GM13976 (cell line): ENCODE measurements at regions not wholly inside any gene's neighbourhood (a gene's known extent, or its start where the extent isn't known, plus 50 kb on each side); places are given as distances from the start of the nearest gene placed in this dataset.

ENCODE experiments used
- DNase-seq: peaks from one replicate; pipeline ENCODE4 v3.0.0; 2012; ENCODE audit warnings: low spot score
- in situ Hi-C: fragments of 300-500 bp; cut with MboI; formaldehyde crosslinking; loops from one replicate; pipeline ENCODE4 v1.12.0; 2022; ENCODE audit warnings: low sequenced_read_pairs, mixed read lengths, inconsistent platforms; ENCODE audit not compliant: unreplicated experiment
- TF ChIP-seq, protein P1 (sequence below): IDR thresholded peaks from 2 replicates; pipeline ENCODE4 v1.5.1; 2012; ENCODE audit warnings: borderline replicate concordance, mild to moderate bottlenecking; ENCODE audit not compliant: insufficient read depth; ENCODE audit errors: extremely low read depth, missing control alignments, control extremely low read depth

DNA sequence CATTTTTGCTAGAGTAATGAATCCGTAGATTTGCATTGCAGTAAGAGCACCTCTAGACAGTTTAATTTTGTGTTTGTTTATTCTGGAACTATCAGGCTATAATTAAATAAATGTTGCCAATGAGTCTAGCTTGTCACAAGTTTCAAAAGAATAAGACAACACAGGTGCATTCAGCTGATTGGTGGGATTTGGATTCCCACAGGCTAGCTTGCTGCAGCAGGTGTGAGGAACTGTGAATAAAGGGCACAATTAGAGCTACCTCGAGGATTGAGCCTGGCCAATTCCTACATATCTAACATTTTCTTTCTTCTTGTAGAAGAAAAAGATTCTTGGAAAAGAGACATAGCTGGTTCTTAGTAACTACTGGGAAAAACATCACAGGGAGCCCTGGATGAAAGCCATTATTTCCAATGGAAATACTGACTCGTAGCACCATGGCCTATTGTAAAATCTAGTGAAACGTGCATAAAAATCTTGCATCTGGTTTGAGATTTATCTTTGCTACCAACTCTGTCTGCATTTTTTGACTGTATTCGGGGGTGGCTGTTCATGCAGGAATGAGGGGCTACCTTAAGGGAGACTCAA is 360.9 kb downstream of the FGF9 start:
- TF ChIP-seq, protein P1, sequence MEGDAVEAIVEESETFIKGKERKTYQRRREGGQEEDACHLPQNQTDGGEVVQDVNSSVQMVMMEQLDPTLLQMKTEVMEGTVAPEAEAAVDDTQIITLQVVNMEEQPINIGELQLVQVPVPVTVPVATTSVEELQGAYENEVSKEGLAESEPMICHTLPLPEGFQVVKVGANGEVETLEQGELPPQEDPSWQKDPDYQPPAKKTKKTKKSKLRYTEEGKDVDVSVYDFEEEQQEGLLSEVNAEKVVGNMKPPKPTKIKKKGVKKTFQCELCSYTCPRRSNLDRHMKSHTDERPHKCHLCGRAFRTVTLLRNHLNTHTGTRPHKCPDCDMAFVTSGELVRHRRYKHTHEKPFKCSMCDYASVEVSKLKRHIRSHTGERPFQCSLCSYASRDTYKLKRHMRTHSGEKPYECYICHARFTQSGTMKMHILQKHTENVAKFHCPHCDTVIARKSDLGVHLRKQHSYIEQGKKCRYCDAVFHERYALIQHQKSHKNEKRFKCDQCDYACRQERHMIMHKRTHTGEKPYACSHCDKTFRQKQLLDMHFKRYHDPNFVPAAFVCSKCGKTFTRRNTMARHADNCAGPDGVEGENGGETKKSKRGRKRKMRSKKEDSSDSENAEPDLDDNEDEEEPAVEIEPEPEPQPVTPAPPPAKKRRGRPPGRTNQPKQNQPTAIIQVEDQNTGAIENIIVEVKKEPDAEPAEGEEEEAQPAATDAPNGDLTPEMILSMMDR = no peak
- in situ Hi-C loops = no loop called here
- DNase-seq = no peak

DNA sequence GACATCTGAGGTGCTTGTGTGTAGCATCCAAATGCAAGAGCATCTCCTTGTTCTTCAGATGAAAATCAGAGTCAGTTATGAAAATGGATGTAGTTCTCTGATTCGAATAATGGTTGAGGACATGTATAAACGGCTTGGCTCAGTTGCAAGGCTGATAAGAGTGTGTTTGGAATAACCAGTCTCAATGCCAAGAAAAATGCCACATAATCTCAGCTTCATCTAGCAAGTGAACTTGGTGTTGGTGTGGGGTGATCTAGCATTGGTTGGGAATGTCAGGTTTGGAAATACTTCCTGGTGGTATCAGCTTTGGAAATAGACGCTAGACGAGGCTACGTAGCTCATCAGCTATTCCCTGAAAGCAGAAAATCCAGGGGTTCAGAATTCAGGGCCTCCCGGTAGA is 362.0 kb downstream of the FGF9 start:
- in situ Hi-C loops = no loop called here
- no peak for DNase-seq
- TF ChIP-seq, protein P1 = no peak

GRCh38 chr13:22039961-22040360 is 369.1 kb downstream of the FGF9 start:
- in situ Hi-C loops = no loop called here
- no peak for DNase-seq
- TF ChIP-seq, protein P1 = no peak

DNA sequence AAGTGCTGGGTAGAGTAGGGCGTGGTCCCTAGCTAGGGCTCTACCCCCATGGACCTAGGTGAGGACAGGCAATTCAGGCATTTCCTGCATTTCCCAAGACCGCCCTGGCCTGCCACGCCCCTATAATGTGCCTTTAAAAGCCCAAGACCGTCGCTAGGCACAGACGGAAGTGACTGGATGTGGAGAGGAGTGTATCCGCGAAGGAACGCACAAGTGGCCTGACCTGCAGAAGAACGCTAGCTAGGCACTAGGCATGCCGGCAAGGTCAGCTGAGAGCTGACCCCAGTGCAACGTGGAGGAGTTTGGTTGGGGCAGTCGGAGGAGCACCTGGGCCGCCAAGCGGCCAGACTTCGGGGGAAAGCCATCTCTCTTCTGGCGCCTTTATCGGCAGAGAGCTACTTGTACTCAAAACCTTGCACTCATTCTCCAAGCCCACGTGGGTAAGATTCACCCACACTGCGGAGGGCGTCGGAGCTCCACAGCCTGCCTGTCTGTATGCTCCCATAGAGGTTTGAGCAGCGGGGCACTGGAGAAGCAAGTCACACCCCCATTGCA is 370.0 kb downstream of the FGF9 start:
- TF ChIP-seq, protein P1 = peak; percentile 29
- DNase-seq = peak; percentile 30
- in situ Hi-C loops = no loop called here

GRCh38 chr13:22041741-22042140 is 370.9 kb downstream of the FGF9 start:
- no peak for DNase-seq

GRCh38 chr13:22047082-22047784 is 376.4 kb downstream of the FGF9 start:
- TF ChIP-seq, protein P1 = no peak
- in situ Hi-C loops = no loop called here
- no peak for DNase-seq

More at GRCh38 chr13:22041741-22042140, 370.9 kb downstream of the FGF9 start:
- in situ Hi-C loops = no loop called here
- TF ChIP-seq, protein P1 = no peak

DNA sequence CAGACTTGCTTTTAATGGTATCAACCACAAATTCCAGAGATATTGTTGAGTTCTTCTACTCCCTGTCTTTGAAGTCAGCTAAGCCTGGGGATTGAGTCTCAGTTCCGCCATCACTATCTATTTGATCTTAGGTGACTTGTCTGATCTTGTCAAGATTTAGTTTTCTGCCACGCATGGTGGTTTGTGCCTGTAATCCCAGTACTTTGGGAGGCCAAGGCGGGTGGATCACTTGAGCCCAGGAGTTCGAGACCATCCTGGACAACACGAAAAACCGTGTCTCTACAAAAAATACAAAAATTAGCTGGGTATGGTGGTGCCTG is 376.9 kb downstream of the FGF9 start:
- in situ Hi-C loops = no loop called here
- TF ChIP-seq, protein P1 = no peak
- no peak for DNase-seq
